ENCODE measurements at regions not wholly inside any gene's neighbourhood (a gene's known extent, or its start where the extent isn't known, plus 50 kb on each side); places are given as distances from the start of the nearest gene placed in this dataset.

DNA sequence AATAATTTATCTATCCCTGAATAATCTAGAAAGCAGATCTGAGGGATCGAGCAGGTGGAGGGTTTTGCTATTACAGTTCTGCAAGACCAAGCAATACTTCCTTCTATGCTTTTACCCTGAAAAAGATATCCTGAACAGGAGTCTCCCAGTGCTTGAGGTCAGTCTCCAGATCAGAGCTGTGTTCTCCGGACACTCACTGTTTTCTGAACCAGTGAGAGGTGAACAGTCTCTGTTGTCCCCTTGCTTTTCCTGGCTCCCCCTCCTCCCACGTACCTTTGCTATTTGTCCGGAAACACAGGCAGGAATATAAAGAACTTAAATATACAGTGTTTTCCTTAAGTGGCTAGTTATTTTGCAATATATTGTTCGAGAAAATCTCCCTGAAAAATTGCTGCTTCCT lies 116.6 kb downstream of the ATXN3L start:
- no peak overlapping the region for H2AFZ ChIP-seq (ENCODE audit: low read depth, low read length, poor library complexity, severe bottlenecking)
- RAD21 ChIA-PET (ENCODE audit: low non-redundant PET in 1 of 2, low total read pairs in 2 of 2, uncharacterized antibody in 2 of 2, unreplicated experiment in 2 of 2): no interaction called here
- H3K27ac ChIP-seq (ENCODE audit: low read depth, low read length): no peak overlapping the region
- DNase-seq (ENCODE audit: low read depth, low spot score): no peak
- H3K9me3 ChIP-seq (ENCODE audit: control insufficient read depth in 1 of 2, insufficient read depth in 1 of 2, low read depth in 1 of 2, low read length in 2 of 2): no peaks in the 10 kb centered on the region
- H3K9ac ChIP-seq (ENCODE audit: low read length): no peak overlapping the region
- no peaks in the 10 kb centered on the region for H3K27me3 ChIP-seq (ENCODE audit: insufficient read depth, low read length)
- H3K4me3 ChIP-seq (replicated peaks in 1 of 2; ENCODE audit: low read depth in 1 of 2, low read length in 2 of 2): no peak overlapping the region
- no peaks in the 10 kb centered on the region for H3K4me1 ChIP-seq (ENCODE audit: control insufficient read depth in 1 of 2, insufficient read depth in 2 of 2, low read length in 2 of 2)
- CTCF ChIA-PET: no interaction called here
- intact Hi-C loops (cut with micrococcal nuclease): no loop called here
- H3K4me2 ChIP-seq (ENCODE audit: low read length): no peak overlapping the region
- TF ChIP-seq, protein P1, sequence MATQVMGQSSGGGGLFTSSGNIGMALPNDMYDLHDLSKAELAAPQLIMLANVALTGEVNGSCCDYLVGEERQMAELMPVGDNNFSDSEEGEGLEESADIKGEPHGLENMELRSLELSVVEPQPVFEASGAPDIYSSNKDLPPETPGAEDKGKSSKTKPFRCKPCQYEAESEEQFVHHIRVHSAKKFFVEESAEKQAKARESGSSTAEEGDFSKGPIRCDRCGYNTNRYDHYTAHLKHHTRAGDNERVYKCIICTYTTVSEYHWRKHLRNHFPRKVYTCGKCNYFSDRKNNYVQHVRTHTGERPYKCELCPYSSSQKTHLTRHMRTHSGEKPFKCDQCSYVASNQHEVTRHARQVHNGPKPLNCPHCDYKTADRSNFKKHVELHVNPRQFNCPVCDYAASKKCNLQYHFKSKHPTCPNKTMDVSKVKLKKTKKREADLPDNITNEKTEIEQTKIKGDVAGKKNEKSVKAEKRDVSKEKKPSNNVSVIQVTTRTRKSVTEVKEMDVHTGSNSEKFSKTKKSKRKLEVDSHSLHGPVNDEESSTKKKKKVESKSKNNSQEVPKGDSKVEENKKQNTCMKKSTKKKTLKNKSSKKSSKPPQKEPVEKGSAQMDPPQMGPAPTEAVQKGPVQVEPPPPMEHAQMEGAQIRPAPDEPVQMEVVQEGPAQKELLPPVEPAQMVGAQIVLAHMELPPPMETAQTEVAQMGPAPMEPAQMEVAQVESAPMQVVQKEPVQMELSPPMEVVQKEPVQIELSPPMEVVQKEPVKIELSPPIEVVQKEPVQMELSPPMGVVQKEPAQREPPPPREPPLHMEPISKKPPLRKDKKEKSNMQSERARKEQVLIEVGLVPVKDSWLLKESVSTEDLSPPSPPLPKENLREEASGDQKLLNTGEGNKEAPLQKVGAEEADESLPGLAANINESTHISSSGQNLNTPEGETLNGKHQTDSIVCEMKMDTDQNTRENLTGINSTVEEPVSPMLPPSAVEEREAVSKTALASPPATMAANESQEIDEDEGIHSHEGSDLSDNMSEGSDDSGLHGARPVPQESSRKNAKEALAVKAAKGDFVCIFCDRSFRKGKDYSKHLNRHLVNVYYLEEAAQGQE (IDR thresholded peaks at IDR 0.05; ENCODE audit: low read depth): no peak
- no peak for TF ChIP-seq SRF (IDR thresholded peaks at IDR 0.05; ENCODE audit: low read depth)
- no peak for TF ChIP-seq MAX (IDR thresholded peaks at IDR 0.05)
- TF ChIP-seq ZFX (IDR thresholded peaks at IDR 0.05): no peak
- TF ChIP-seq JUND (IDR thresholded peaks at IDR 0.05): no peak
- TF ChIP-seq SP1 (IDR thresholded peaks at IDR 0.05; ENCODE audit: low read depth): no peak
- no peak for TF ChIP-seq EZH2phosphoT487 (IDR thresholded peaks at IDR 0.05; ENCODE audit: borderline replicate concordance)
- TF ChIP-seq, protein P2, sequence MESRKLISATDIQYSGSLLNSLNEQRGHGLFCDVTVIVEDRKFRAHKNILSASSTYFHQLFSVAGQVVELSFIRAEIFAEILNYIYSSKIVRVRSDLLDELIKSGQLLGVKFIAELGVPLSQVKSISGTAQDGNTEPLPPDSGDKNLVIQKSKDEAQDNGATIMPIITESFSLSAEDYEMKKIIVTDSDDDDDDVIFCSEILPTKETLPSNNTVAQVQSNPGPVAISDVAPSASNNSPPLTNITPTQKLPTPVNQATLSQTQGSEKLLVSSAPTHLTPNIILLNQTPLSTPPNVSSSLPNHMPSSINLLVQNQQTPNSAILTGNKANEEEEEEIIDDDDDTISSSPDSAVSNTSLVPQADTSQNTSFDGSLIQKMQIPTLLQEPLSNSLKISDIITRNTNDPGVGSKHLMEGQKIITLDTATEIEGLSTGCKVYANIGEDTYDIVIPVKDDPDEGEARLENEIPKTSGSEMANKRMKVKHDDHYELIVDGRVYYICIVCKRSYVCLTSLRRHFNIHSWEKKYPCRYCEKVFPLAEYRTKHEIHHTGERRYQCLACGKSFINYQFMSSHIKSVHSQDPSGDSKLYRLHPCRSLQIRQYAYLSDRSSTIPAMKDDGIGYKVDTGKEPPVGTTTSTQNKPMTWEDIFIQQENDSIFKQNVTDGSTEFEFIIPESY (IDR thresholded peaks at IDR 0.05; ENCODE audit: extremely low read depth, insufficient replicate concordance, low read length): no peak
- TF ChIP-seq CEBPB (IDR thresholded peaks at IDR 0.05; ENCODE audit: low read depth): no peak
- TF ChIP-seq ELF1 (IDR thresholded peaks at IDR 0.05; ENCODE audit: borderline replicate concordance, low read depth): no peak
- no peak for TF ChIP-seq CBX3 (IDR thresholded peaks at IDR 0.05; ENCODE audit: low read depth)
- TF ChIP-seq ATF3 (IDR thresholded peaks at IDR 0.05): no peak
- no peak for TF ChIP-seq ZNF274 (IDR thresholded peaks at IDR 0.05; ENCODE audit: low read depth, low read length)
- no peak for TF ChIP-seq YY1 (IDR thresholded peaks at IDR 0.05; ENCODE audit: extremely low read depth, insufficient replicate concordance, low read depth, low read length)
- TF ChIP-seq CTCF (IDR thresholded peaks at IDR 0.05 in 2 of 3, conservative IDR thresholded peaks at IDR 0.05 in 1 of 3; ENCODE audit: borderline replicate concordance in 1 of 3, insufficient read depth in 1 of 3, low read depth in 2 of 3, low read length in 2 of 3): no peak
- no peak for TF ChIP-seq FOSL1 (IDR thresholded peaks at IDR 0.05; ENCODE audit: low read depth)
- TF ChIP-seq POLR2AphosphoS5 (IDR thresholded peaks at IDR 0.05; ENCODE audit: low read depth, low read length): no peak
- TF ChIP-seq EGR1 (IDR thresholded peaks at IDR 0.05; ENCODE audit: low read depth): no peak
- TF ChIP-seq POLR2A (IDR thresholded peaks at IDR 0.05; ENCODE audit: borderline replicate concordance, extremely low read depth, insufficient read depth, insufficient read length): no peak
- no peak for TF ChIP-seq EZH2 (IDR thresholded peaks at IDR 0.05)
- ATAC-seq: no peak
- no TSS peak for BruUV-seq (replicated peaks)
- H4K20me1 ChIP-seq (ENCODE audit: insufficient read depth): no peaks in the 10 kb centered on the region
- H3K79me2 ChIP-seq (ENCODE audit: insufficient read depth, low read length): no peaks in the 10 kb centered on the region
- POLR2A ChIA-PET: no interaction called here
- H3K9me2 ChIP-seq (ENCODE audit: insufficient read depth): no peaks in the 10 kb centered on the region
- no peaks in the 10 kb centered on the region for H3K36me3 ChIP-seq (ENCODE audit: control insufficient read depth in 1 of 2, insufficient read depth in 2 of 2, low read length in 2 of 2)

Measured in HCT116 (cell line).